Trophoblast cell (in vitro differentiated cells and primary cell): ENCODE measurements at regions not wholly inside any gene's neighbourhood (a gene's known extent, or its start where the extent isn't known, plus 50 kb on each side); places are given as distances from the start of the nearest gene placed in this dataset.
A peak's percentile ranks its signal among the peaks of the same experiment; 100 is the strongest.

Source experiments
- DNase-seq, 2 donors: peaks; one replicate each; pipeline ENCODE4 v3.0.0-alpha.2; 2016
- H2AFZ ChIP-seq: 2 replicates; pipeline ENCODE4 v1.6.1; 2013; ENCODE audit warnings: low read length, moderate library complexity, mild to moderate bottlenecking; ENCODE audit not compliant: insufficient read depth, poor library complexity
- H2AK5ac ChIP-seq: 2 replicates; pipeline ENCODE4 v1.6.1; 2013; ENCODE audit warnings: mild to moderate bottlenecking, low read length
- H2BK120ac ChIP-seq: 2 replicates; pipeline ENCODE4 v1.6.1; 2013; ENCODE audit warnings: low read length, mild to moderate bottlenecking, moderate library complexity; ENCODE audit not compliant: insufficient read depth, poor library complexity
- H2BK12ac ChIP-seq: 2 replicates; pipeline ENCODE4 v1.6.1; 2013; ENCODE audit warnings: mild to moderate bottlenecking, low read length, moderate library complexity
- H2BK5ac ChIP-seq: 2 replicates; pipeline ENCODE4 v1.6.1; 2013; ENCODE audit warnings: low read length, low read depth, moderate library complexity, mild to moderate bottlenecking; ENCODE audit not compliant: poor library complexity
- H3K14ac ChIP-seq: 2 replicates; pipeline ENCODE4 v1.6.1; 2013; ENCODE audit warnings: mild to moderate bottlenecking, low read length
- H3K18ac ChIP-seq: 2 replicates; pipeline ENCODE4 v1.6.1; 2013; ENCODE audit warnings: mild to moderate bottlenecking, low read length
- H3K23ac ChIP-seq: 2 replicates; pipeline ENCODE4 v1.6.1; 2013; ENCODE audit warnings: low read length
- H3K27ac ChIP-seq: 2 replicates; pipeline ENCODE4 v1.5.1; 2013; ENCODE audit warnings: low read depth, mild to moderate bottlenecking, inconsistent platforms, low read length, moderate library complexity
- H3K27me3 ChIP-seq: 2 replicates; pipeline ENCODE4 v1.6.1; 2013; ENCODE audit warnings: inconsistent platforms, mild to moderate bottlenecking, low read length, moderate library complexity; ENCODE audit not compliant: insufficient read depth
- H3K36me3 ChIP-seq, 2 experiments: 1 replicate in 1 of 2; 2 replicates in 1 of 2; pipeline ENCODE4 v1.6.1; 2013; ENCODE audit warnings: low read length in 2 of 2, mild to moderate bottlenecking in 2 of 2, moderate library complexity in 1 of 2; ENCODE audit not compliant: insufficient read depth in 2 of 2, control insufficient read depth in 1 of 2
- H3K4ac ChIP-seq: 2 replicates; pipeline ENCODE4 v1.6.1; 2013; ENCODE audit warnings: low read depth, mild to moderate bottlenecking, low read length, moderate library complexity
- H3K4me1 ChIP-seq, 2 experiments: 1 replicate in 1 of 2; 2 replicates in 1 of 2; pipeline ENCODE4 v1.6.1; 2013; ENCODE audit warnings: low read length in 2 of 2, mild to moderate bottlenecking in 2 of 2, moderate library complexity in 1 of 2; ENCODE audit not compliant: insufficient read depth in 2 of 2, control insufficient read depth in 1 of 2
- H3K4me2 ChIP-seq: 2 replicates; pipeline ENCODE4 v1.6.1; 2013; ENCODE audit warnings: inconsistent platforms, mild to moderate bottlenecking, low read length, moderate library complexity
- H3K4me3 ChIP-seq: 2 replicates; pipeline ENCODE4 v1.5.1; 2013; ENCODE audit warnings: mild to moderate bottlenecking, low read depth, low read length, inconsistent platforms
- H3K79me1 ChIP-seq: one replicate; pipeline ENCODE4 v1.6.1; 2013; ENCODE audit warnings: low read length
- H3K79me2 ChIP-seq: 2 replicates; pipeline ENCODE4 v1.6.1; 2013; ENCODE audit warnings: low read length, mild to moderate bottlenecking; ENCODE audit not compliant: control insufficient read depth, insufficient read depth, poor library complexity
- H3K9ac ChIP-seq: 2 replicates; pipeline ENCODE4 v1.6.1; 2013; ENCODE audit warnings: mild to moderate bottlenecking, low read length
- H3K9me3 ChIP-seq: 2 replicates; pipeline ENCODE4 v1.6.1; 2013; ENCODE audit warnings: low read depth, mild to moderate bottlenecking, control low read depth, inconsistent platforms, low read length; ENCODE audit not compliant: insufficient read depth
- H4K12ac ChIP-seq: 2 replicates; pipeline ENCODE4 v1.6.1; 2013; ENCODE audit warnings: low read depth, mild to moderate bottlenecking, low read length, moderate library complexity
- H4K8ac ChIP-seq: 2 replicates; pipeline ENCODE4 v1.6.1; 2013; ENCODE audit warnings: low read depth, mild to moderate bottlenecking, low read length, moderate library complexity
- H4K91ac ChIP-seq: one replicate; pipeline ENCODE4 v1.6.1; 2013; ENCODE audit warnings: low read depth, mild to moderate bottlenecking, low read length, moderate library complexity
- WGBS: extraction: QIAGEN DNeasy Blood & Tissue Kit; methylation state at CpG from one replicate; pipeline ENCODE4 v1.1.7; 2013; ENCODE audit warnings: missing lambda C conversion rate; ENCODE audit not compliant: insufficient read length, insufficient coverage; ENCODE audit errors: extremely low coverage; 5-methylcytosine and 5-hydroxymethylcytosine counted together

- WGBS = no CpG with 5 or more reads among the region's 1 CpG
- H3K36me3 ChIP-seq = no peaks in the 10 kb centered on the region
- H4K8ac ChIP-seq = no peak overlapping the region
- no peaks in the 10 kb centered on the region for H3K9me3 ChIP-seq
- peaks cover 2% of the 10 kb centered on the region for H3K79me1 ChIP-seq
- no peak overlapping the region for H2AFZ ChIP-seq
- no peak overlapping the region for H3K4me2 ChIP-seq
- no peak overlapping the region for H3K18ac ChIP-seq
- no peak overlapping the region for H3K23ac ChIP-seq
- no peak overlapping the region for H3K4me3 ChIP-seq
- H3K79me2 ChIP-seq = no peaks in the 10 kb centered on the region
- H4K91ac ChIP-seq = no peak overlapping the region
- no peak overlapping the region for H3K4ac ChIP-seq
- H2BK5ac ChIP-seq = no peak overlapping the region
- no peaks in the 10 kb centered on the region for H3K4me1 ChIP-seq
- no peak overlapping the region for H3K14ac ChIP-seq
- no peak overlapping the region for H2BK12ac ChIP-seq
- H2AK5ac ChIP-seq = no peak overlapping the region
- no peak overlapping the region for H4K12ac ChIP-seq
- no peak overlapping the region for H2BK120ac ChIP-seq
- H3K9ac ChIP-seq = no peak overlapping the region
- H3K27me3 ChIP-seq = no peaks in the 10 kb centered on the region
- no peak overlapping the region for H3K27ac ChIP-seq
- DNase-seq = peak in 1 of 2 donors; percentile 30
Measured at GRCh38 chr18:67232991-67233390, 283.5 kb downstream of the DSEL start.

- peak; percentile 51 to 81 for DNase-seq
- no peak overlapping the region for H3K23ac ChIP-seq
- no peak overlapping the region for H4K91ac ChIP-seq
- no peak overlapping the region for H3K4me2 ChIP-seq
- no peak overlapping the region for H2BK5ac ChIP-seq
- H2AFZ ChIP-seq = no peak overlapping the region
- H2BK120ac ChIP-seq = no peak overlapping the region
- H3K9me3 ChIP-seq = no peaks in the 10 kb centered on the region
- no peak overlapping the region for H2BK12ac ChIP-seq
- no peak overlapping the region for H3K4ac ChIP-seq
- no peak overlapping the region for H4K8ac ChIP-seq
- H3K9ac ChIP-seq = no peak overlapping the region
- H3K4me3 ChIP-seq = no peak overlapping the region
- H3K4me1 ChIP-seq = no peaks in the 10 kb centered on the region
- peaks cover 2% of the 10 kb centered on the region for H3K79me1 ChIP-seq
- no peaks in the 10 kb centered on the region for H3K36me3 ChIP-seq
- H3K27me3 ChIP-seq = no peaks in the 10 kb centered on the region
- H3K14ac ChIP-seq = no peak overlapping the region
- H3K27ac ChIP-seq = no peak overlapping the region
- no peaks in the 10 kb centered on the region for H3K79me2 ChIP-seq
- no peak overlapping the region for H3K18ac ChIP-seq
- no peak overlapping the region for H4K12ac ChIP-seq
- no peak overlapping the region for H2AK5ac ChIP-seq
- no CpG with 5 or more reads among the region's 4 CpGs for WGBS
Measured at GRCh38 chr18:67232406-67232805, 284.1 kb downstream of the DSEL start.

- Histone ChIP-seq H4K12ac (no peak overlapping the region), H3K4me1 (no peaks in the 10 kb centered on the region), H2AFZ (no peak overlapping the region), H2BK5ac (no peak overlapping the region), H3K23ac (no peak overlapping the region), H3K79me1 (no peaks in the 10 kb centered on the region), H3K27me3 (no peaks in the 10 kb centered on the region), H3K27ac (no peak overlapping the region), H3K9ac (no peak overlapping the region), H2AK5ac (no peak overlapping the region), H3K18ac (no peak overlapping the region), H3K4ac (no peak overlapping the region), H2BK120ac (no peak overlapping the region), H3K14ac (no peak overlapping the region), H3K4me3 (no peak overlapping the region), H3K36me3 (no peaks in the 10 kb centered on the region), H3K9me3 (no peaks in the 10 kb centered on the region), H3K4me2 (no peak overlapping the region), H4K8ac (no peak overlapping the region), H2BK12ac (no peak overlapping the region), H3K79me2 (no peaks in the 10 kb centered on the region), H4K91ac (no peak overlapping the region)
- no peak for DNase-seq
Measured at GRCh38 chr18:67222887-67223286, 293.6 kb downstream of the DSEL start.

GRCh38 chr18:67219821-67220220, 296.7 kb downstream of the DSEL start:
- DNase-seq = no peak
- H4K12ac ChIP-seq = no peak overlapping the region
- H2AFZ ChIP-seq = no peak overlapping the region
- no peak overlapping the region for H2BK5ac ChIP-seq
- no peak overlapping the region for H3K4me2 ChIP-seq
- H3K18ac ChIP-seq = no peak overlapping the region
- no peaks in the 10 kb centered on the region for H3K9me3 ChIP-seq
- H3K79me1 ChIP-seq = no peaks in the 10 kb centered on the region
- no peak overlapping the region for H4K8ac ChIP-seq
- H3K4me1 ChIP-seq = no peaks in the 10 kb centered on the region
- no peak overlapping the region for H2BK120ac ChIP-seq
- no peak overlapping the region for H3K9ac ChIP-seq
- no peak overlapping the region for H2AK5ac ChIP-seq
- no CpG with 5 or more reads among the region's 5 CpGs for WGBS
- no peak overlapping the region for H3K4ac ChIP-seq
- H3K27me3 ChIP-seq = no peaks in the 10 kb centered on the region
- no peak overlapping the region for H2BK12ac ChIP-seq
- H3K23ac ChIP-seq = no peak overlapping the region
- H3K4me3 ChIP-seq = no peak overlapping the region
- H3K27ac ChIP-seq = no peak overlapping the region
- no peaks in the 10 kb centered on the region for H3K79me2 ChIP-seq
- H3K36me3 ChIP-seq = no peaks in the 10 kb centered on the region
- no peak overlapping the region for H3K14ac ChIP-seq
- H4K91ac ChIP-seq = no peak overlapping the region
